SK-N-SH (cell line): ENCODE measurements at regions not wholly inside any gene's neighbourhood (a gene's known extent, or its start where the extent isn't known, plus 50 kb on each side); places are given as distances from the start of the nearest gene placed in this dataset.

Experiments used
- CTCF ChIA-PET: fragments of 300-600, 350-600 bp; formaldehyde crosslinking; extraction: SDS; loops from one replicate; lab custom pipeline; 2021; lab: Yijun Ruan, JAX
- POLR2A ChIA-PET: fragments of 350-600 bp; sonication (Branson Sonifier 250); formaldehyde crosslinking; extraction: SDS; loops from one replicate; lab custom pipeline; 2020; ENCODE audit warnings: antibody characterized with exemption, inconsistent platforms; lab: Yijun Ruan, JAX
- DNase-seq: peaks from one replicate; pipeline ENCODE4 v3.0.0; 2012
- H2AFZ ChIP-seq: fragments of 200-600 bp; sonication (generic); 2 replicates; pipeline ENCODE4 v1.8.1; 2016; ENCODE audit warnings: antibody characterized with exemption, mild to moderate bottlenecking, low read depth
- H3F3A ChIP-seq: fragments of 200-600 bp; sonication (generic); replicated peaks from 2 replicates; pipeline ENCODE3; 2016; ENCODE audit warnings: antibody characterized with exemption, mild to moderate bottlenecking; ENCODE audit not compliant: insufficient read depth
- H3K27ac ChIP-seq, 2 experiments: fragments of 200-500 bp in 1 of 2; fragments of 200-600 bp in 1 of 2; sonication (Bioruptor generic) in 1 of 2; sonication (generic), shearing (Covaris generic) in 1 of 2; 2 replicates each; pipeline versions ENCODE4 v1.5.1 to v1.6.1; 2014 to 2016; ENCODE audit warnings: low read depth in 2 of 2, inconsistent platforms in 1 of 2, low read length in 1 of 2, mild to moderate bottlenecking in 1 of 2, mixed read lengths in 1 of 2
- H3K27me3 ChIP-seq: fragments of 200-600 bp; sonication (generic), shearing (Covaris generic); 2 replicates; pipeline ENCODE4 v1.6.1; 2016; ENCODE audit warnings: mixed run types; ENCODE audit not compliant: insufficient read depth
- H3K36me3 ChIP-seq, 2 experiments: fragments of 200-500 bp in 1 of 2; fragments of 200-600 bp in 1 of 2; sonication (Bioruptor generic) in 1 of 2; sonication (generic) in 1 of 2; replicated peaks in 1 of 2; 2 replicates each; pipeline versions ENCODE3 to v1.5.1; 2014 to 2016; ENCODE audit warnings: low read length in 1 of 2, mild to moderate bottlenecking in 1 of 2; ENCODE audit not compliant: insufficient read depth in 2 of 2, control insufficient read depth in 1 of 2
- H3K4me1 ChIP-seq, 2 experiments: fragments of 200-500 bp in 1 of 2; fragments of 200-600 bp in 1 of 2; sonication (Bioruptor generic) in 1 of 2; sonication (generic), shearing (Covaris generic) in 1 of 2; 2 replicates each; pipeline versions ENCODE4 v1.5.1 to v1.6.1; 2014 to 2016; ENCODE audit warnings: low read depth in 1 of 2, low read length in 1 of 2, mixed run types in 1 of 2; ENCODE audit not compliant: insufficient read depth in 2 of 2, control insufficient read depth in 1 of 2
- H3K4me2 ChIP-seq: fragments of 200-600 bp; sonication (generic), shearing (Covaris generic); 2 replicates; pipeline ENCODE4 v1.6.1; 2017; ENCODE audit warnings: mixed run types
- H3K4me3 ChIP-seq, 2 experiments: fragments of 200-500 bp in 1 of 2; fragments of 200-600 bp in 1 of 2; sonication (Bioruptor generic) in 1 of 2; sonication (generic), shearing (Covaris generic) in 1 of 2; 2 replicates each; pipeline versions ENCODE4 v1.5.1 to v1.8.1; 2014 to 2016; ENCODE audit warnings: low read depth in 2 of 2, inconsistent platforms in 1 of 2, low read length in 1 of 2, mild to moderate bottlenecking in 1 of 2, mixed read lengths in 1 of 2, moderate library complexity in 1 of 2
- H3K79me2 ChIP-seq: fragments of 200-600 bp; sonication (generic); 2 replicates; pipeline ENCODE4 v1.8.1; 2017; ENCODE audit warnings: mild to moderate bottlenecking; ENCODE audit not compliant: insufficient read depth
- H3K9ac ChIP-seq: fragments of 200-600 bp; sonication (generic); 2 replicates; pipeline ENCODE4 v1.6.1; 2017; ENCODE audit warnings: mixed run types
- H3K9me2 ChIP-seq: fragments of 200-600 bp; sonication (generic); 2 replicates; pipeline ENCODE4 v1.6.1; 2017; ENCODE audit warnings: mixed run types
- H3K9me3 ChIP-seq: fragments of 200-600 bp; sonication (generic); 2 replicates; pipeline ENCODE4 v1.6.1; 2017; ENCODE audit warnings: mixed run types, mild to moderate bottlenecking, moderate library complexity
- H4K20me1 ChIP-seq: fragments of 200-600 bp; sonication (generic); 2 replicates; pipeline ENCODE4 v1.6.1; 2017; ENCODE audit warnings: mild to moderate bottlenecking, mixed run types; ENCODE audit not compliant: insufficient read depth
- EP300 ChIP-seq, 2 experiments: IDR thresholded peaks; 2 replicates each; pipeline versions ENCODE4 v1.4.0 to v1.6.1; 2012; ENCODE audit warnings: borderline replicate concordance in 1 of 2, low read depth in 1 of 2, low read length in 1 of 2
- EZH2phosphoT487 ChIP-seq: fragments of 200-600 bp; sonication (generic); IDR thresholded peaks from 2 replicates; pipeline ENCODE4 v1.6.1; 2017; ENCODE audit warnings: low read depth, mixed run types, mild to moderate bottlenecking, antibody characterized with exemption, moderate library complexity, borderline replicate concordance
- FOXM1 ChIP-seq: IDR thresholded peaks from 2 replicates; pipeline ENCODE4 v1.4.0; 2012; ENCODE audit warnings: low read depth, mild to moderate bottlenecking
- MXI1 ChIP-seq: IDR thresholded peaks from 2 replicates; pipeline ENCODE4 v1.6.1; 2012; ENCODE audit warnings: mild to moderate bottlenecking, low read depth, low read length, improper control_type of control experiment
- NFIC ChIP-seq: IDR thresholded peaks from 2 replicates; pipeline ENCODE4 v1.4.0; 2012; ENCODE audit warnings: borderline replicate concordance
- POLR2AphosphoS5 ChIP-seq: IDR thresholded peaks from 2 replicates; pipeline ENCODE4 v1.6.1; 2012; ENCODE audit warnings: low read depth, low read length
- RAD21 ChIP-seq: IDR thresholded peaks from 2 replicates; pipeline ENCODE4 v1.6.1; 2012; ENCODE audit warnings: mild to moderate bottlenecking, low read length
- RCOR1 ChIP-seq: fragments of 150-350 bp; IDR thresholded peaks from 2 replicates; pipeline ENCODE4 v1.6.1; 2017; ENCODE audit warnings: antibody characterized with exemption, low read length
- RFX5 ChIP-seq: IDR thresholded peaks from 2 replicates; pipeline ENCODE4 v1.6.1; 2012; ENCODE audit warnings: mild to moderate bottlenecking, improper control_type of control experiment, low read length
- RXRA ChIP-seq: IDR thresholded peaks from 2 replicates; pipeline ENCODE4 v1.4.0; 2012; ENCODE audit warnings: low read depth, mild to moderate bottlenecking, borderline replicate concordance
- SMC3 ChIP-seq: IDR thresholded peaks from 2 replicates; pipeline ENCODE4 v1.6.1; 2012; ENCODE audit warnings: low read depth, low read length, improper control_type of control experiment
- TCF12 ChIP-seq: IDR thresholded peaks from 2 replicates; pipeline ENCODE4 v1.4.0; 2012
- TEAD4 ChIP-seq: IDR thresholded peaks from 2 replicates; pipeline ENCODE4 v1.4.0; 2012; ENCODE audit warnings: mild to moderate bottlenecking, borderline replicate concordance; ENCODE audit not compliant: insufficient read depth
- YY1 ChIP-seq: IDR thresholded peaks from 2 replicates; pipeline ENCODE4 v1.4.0; 2012; ENCODE audit warnings: low read depth, mild to moderate bottlenecking
- WGBS: methylation state at CpG from one replicate; pipeline ENCODE4 v1.1.6; 2017; ENCODE audit warnings: low lambda C conversion rate; 5-methylcytosine and 5-hydroxymethylcytosine counted together
- TF ChIP-seq, protein P1 (sequence below): fragments of 150-350 bp; IDR thresholded peaks from 2 replicates; pipeline ENCODE4 v1.6.1; 2017; ENCODE audit warnings: antibody characterized with exemption, low read length, low read depth, borderline replicate concordance
- TF ChIP-seq, protein P2 (sequence below): IDR thresholded peaks from 2 replicates; pipeline ENCODE4 v1.6.1; 2012; ENCODE audit warnings: mild to moderate bottlenecking, low read depth, low read length, moderate library complexity
- TF ChIP-seq, protein P3 (sequence below): fragments of 150-350 bp; IDR thresholded peaks from 2 replicates; pipeline ENCODE4 v1.6.1; 2016; ENCODE audit warnings: mild to moderate bottlenecking, low read depth, low read length
- TF ChIP-seq, protein P4 (sequence below): fragments of 200-600 bp; sonication (generic); IDR thresholded peaks from 2 replicates; pipeline ENCODE4 v1.6.1; 2017; ENCODE audit warnings: antibody characterized with exemption, mild to moderate bottlenecking, moderate library complexity
- TF ChIP-seq, protein P5 (sequence below): IDR thresholded peaks from 2 replicates; pipeline ENCODE4 v1.4.0; 2012; ENCODE audit warnings: low read depth, borderline replicate concordance

DNA sequence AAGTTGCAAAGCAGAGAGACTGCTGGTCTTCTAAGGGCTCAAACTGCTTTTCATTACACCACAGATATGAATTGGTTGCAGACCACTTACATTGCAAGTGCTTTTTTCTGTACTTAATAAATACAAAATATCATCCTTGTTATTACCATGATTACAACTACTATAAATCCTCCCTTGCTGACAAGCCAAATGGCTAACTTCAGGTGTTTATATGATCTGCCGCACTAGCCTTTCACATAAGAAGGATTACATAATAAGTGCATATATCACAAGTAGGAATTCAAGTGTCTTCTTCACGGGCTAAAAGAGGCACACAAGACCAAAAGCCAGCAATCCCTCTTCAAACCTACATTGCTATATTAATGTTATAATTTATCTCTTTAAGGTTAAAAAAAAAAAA lies 373.0 kb downstream of the ZEB2 start:
- Histone ChIP-seq H3K27me3 (no peaks in the 10 kb centered on the region), H3K36me3 (no peaks in the 10 kb centered on the region), H3K4me2 (no peak overlapping the region), H4K20me1 (no peaks in the 10 kb centered on the region), H3F3A (no peaks in the 10 kb centered on the region), H3K4me3 (no peak overlapping the region), H3K27ac (no peak overlapping the region), H2AFZ (no peak overlapping the region), H3K4me1 (no peaks in the 10 kb centered on the region), H3K79me2 (no peaks in the 10 kb centered on the region), H3K9me3 (no peaks in the 10 kb centered on the region), H3K9me2 (no peaks in the 10 kb centered on the region), H3K9ac (no peak overlapping the region)
- 90% methylated on average over 2 of the region's 2 CpGs for WGBS
- POLR2A ChIA-PET: no interaction called here
- CTCF ChIA-PET: no interaction called here
- TF ChIP-seq SMC3 (no peak), EZH2phosphoT487 (no peak), TCF12 (no peak), MXI1 (no peak), NFIC (no peak), YY1 (no peak), RXRA (no peak), RAD21 (no peak), FOXM1 (no peak), RFX5 (no peak), EP300 (IDR thresholded peaks at IDR 0.05; ENCODE audit: borderline replicate concordance in 1 of 2, low read depth in 1 of 2, low read length in 1 of 2) (no peak), RCOR1 (no peak), TEAD4 (no peak), POLR2AphosphoS5 (no peak)
- TF ChIP-seq, protein P1, sequence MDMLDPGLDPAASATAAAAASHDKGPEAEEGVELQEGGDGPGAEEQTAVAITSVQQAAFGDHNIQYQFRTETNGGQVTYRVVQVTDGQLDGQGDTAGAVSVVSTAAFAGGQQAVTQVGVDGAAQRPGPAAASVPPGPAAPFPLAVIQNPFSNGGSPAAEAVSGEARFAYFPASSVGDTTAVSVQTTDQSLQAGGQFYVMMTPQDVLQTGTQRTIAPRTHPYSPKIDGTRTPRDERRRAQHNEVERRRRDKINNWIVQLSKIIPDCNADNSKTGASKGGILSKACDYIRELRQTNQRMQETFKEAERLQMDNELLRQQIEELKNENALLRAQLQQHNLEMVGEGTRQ: no peak
- TF ChIP-seq, protein P2, sequence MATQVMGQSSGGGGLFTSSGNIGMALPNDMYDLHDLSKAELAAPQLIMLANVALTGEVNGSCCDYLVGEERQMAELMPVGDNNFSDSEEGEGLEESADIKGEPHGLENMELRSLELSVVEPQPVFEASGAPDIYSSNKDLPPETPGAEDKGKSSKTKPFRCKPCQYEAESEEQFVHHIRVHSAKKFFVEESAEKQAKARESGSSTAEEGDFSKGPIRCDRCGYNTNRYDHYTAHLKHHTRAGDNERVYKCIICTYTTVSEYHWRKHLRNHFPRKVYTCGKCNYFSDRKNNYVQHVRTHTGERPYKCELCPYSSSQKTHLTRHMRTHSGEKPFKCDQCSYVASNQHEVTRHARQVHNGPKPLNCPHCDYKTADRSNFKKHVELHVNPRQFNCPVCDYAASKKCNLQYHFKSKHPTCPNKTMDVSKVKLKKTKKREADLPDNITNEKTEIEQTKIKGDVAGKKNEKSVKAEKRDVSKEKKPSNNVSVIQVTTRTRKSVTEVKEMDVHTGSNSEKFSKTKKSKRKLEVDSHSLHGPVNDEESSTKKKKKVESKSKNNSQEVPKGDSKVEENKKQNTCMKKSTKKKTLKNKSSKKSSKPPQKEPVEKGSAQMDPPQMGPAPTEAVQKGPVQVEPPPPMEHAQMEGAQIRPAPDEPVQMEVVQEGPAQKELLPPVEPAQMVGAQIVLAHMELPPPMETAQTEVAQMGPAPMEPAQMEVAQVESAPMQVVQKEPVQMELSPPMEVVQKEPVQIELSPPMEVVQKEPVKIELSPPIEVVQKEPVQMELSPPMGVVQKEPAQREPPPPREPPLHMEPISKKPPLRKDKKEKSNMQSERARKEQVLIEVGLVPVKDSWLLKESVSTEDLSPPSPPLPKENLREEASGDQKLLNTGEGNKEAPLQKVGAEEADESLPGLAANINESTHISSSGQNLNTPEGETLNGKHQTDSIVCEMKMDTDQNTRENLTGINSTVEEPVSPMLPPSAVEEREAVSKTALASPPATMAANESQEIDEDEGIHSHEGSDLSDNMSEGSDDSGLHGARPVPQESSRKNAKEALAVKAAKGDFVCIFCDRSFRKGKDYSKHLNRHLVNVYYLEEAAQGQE: no peak
- TF ChIP-seq, protein P3, sequence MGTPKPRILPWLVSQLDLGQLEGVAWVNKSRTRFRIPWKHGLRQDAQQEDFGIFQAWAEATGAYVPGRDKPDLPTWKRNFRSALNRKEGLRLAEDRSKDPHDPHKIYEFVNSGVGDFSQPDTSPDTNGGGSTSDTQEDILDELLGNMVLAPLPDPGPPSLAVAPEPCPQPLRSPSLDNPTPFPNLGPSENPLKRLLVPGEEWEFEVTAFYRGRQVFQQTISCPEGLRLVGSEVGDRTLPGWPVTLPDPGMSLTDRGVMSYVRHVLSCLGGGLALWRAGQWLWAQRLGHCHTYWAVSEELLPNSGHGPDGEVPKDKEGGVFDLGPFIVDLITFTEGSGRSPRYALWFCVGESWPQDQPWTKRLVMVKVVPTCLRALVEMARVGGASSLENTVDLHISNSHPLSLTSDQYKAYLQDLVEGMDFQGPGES: no peak
- TF ChIP-seq, protein P4, sequence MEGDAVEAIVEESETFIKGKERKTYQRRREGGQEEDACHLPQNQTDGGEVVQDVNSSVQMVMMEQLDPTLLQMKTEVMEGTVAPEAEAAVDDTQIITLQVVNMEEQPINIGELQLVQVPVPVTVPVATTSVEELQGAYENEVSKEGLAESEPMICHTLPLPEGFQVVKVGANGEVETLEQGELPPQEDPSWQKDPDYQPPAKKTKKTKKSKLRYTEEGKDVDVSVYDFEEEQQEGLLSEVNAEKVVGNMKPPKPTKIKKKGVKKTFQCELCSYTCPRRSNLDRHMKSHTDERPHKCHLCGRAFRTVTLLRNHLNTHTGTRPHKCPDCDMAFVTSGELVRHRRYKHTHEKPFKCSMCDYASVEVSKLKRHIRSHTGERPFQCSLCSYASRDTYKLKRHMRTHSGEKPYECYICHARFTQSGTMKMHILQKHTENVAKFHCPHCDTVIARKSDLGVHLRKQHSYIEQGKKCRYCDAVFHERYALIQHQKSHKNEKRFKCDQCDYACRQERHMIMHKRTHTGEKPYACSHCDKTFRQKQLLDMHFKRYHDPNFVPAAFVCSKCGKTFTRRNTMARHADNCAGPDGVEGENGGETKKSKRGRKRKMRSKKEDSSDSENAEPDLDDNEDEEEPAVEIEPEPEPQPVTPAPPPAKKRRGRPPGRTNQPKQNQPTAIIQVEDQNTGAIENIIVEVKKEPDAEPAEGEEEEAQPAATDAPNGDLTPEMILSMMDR: no peak
- TF ChIP-seq, protein P5, sequence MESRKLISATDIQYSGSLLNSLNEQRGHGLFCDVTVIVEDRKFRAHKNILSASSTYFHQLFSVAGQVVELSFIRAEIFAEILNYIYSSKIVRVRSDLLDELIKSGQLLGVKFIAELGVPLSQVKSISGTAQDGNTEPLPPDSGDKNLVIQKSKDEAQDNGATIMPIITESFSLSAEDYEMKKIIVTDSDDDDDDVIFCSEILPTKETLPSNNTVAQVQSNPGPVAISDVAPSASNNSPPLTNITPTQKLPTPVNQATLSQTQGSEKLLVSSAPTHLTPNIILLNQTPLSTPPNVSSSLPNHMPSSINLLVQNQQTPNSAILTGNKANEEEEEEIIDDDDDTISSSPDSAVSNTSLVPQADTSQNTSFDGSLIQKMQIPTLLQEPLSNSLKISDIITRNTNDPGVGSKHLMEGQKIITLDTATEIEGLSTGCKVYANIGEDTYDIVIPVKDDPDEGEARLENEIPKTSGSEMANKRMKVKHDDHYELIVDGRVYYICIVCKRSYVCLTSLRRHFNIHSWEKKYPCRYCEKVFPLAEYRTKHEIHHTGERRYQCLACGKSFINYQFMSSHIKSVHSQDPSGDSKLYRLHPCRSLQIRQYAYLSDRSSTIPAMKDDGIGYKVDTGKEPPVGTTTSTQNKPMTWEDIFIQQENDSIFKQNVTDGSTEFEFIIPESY: no peak
- no peak for DNase-seq
